Fibroblast of lung (primary cell): ENCODE measurements at regions not wholly inside any gene's neighbourhood (a gene's known extent, or its start where the extent isn't known, plus 50 kb on each side); places are given as distances from the start of the nearest gene placed in this dataset.

Experiments used
- DNase-seq, 2 donors: peaks; one replicate each; pipeline versions ENCODE4 v3.0.0 to v3.0.0-alpha.2; 2010; ENCODE audit warnings: low read depth in 2 of 2
- H2AFZ ChIP-seq: 2 replicates; pipeline ENCODE4 v1.5.1; 2012; ENCODE audit warnings: low read length, control low read depth, inconsistent platforms
- H3K27ac ChIP-seq: 2 replicates; pipeline ENCODE4 v1.5.1; 2011; ENCODE audit warnings: low read length, control low read depth; ENCODE audit not compliant: insufficient read depth
- H3K27me3 ChIP-seq: 2 replicates; pipeline ENCODE4 v1.5.1; 2011; ENCODE audit warnings: mild to moderate bottlenecking, low read length; ENCODE audit not compliant: control insufficient read depth, insufficient read depth
- H3K36me3 ChIP-seq: 2 replicates; pipeline ENCODE4 v1.5.1; 2011; ENCODE audit warnings: low read length; ENCODE audit not compliant: control insufficient read depth, insufficient read depth
- H3K4me1 ChIP-seq: 2 replicates; pipeline ENCODE4 v1.5.1; 2011; ENCODE audit warnings: low read length; ENCODE audit not compliant: control insufficient read depth, insufficient read depth; ENCODE audit errors: extremely low read depth
- H3K4me2 ChIP-seq: 2 replicates; pipeline ENCODE4 v1.5.1; 2011; ENCODE audit warnings: low read length, control low read depth; ENCODE audit not compliant: insufficient read depth; ENCODE audit errors: extremely low read depth
- H3K4me3 ChIP-seq, 4 experiments: fragments of 200-600 bp in 1 of 4; sonication (generic) in 1 of 4; replicated peaks in 1 of 4; 2 replicates each; pipeline ENCODE4 v1.5.1; 2011 to 2016; ENCODE audit warnings: low read length in 4 of 4, low read depth in 3 of 4, mild to moderate bottlenecking in 3 of 4, control low read depth in 2 of 4, inconsistent platforms in 1 of 4, mixed read lengths in 1 of 4; ENCODE audit not compliant: insufficient read depth in 1 of 4; ENCODE audit errors: control extremely low read depth in 1 of 4
- H3K79me2 ChIP-seq: 2 replicates; pipeline ENCODE4 v1.5.1; 2012; ENCODE audit warnings: mild to moderate bottlenecking, low read length, inconsistent platforms; ENCODE audit not compliant: control insufficient read depth, insufficient read depth
- H3K9ac ChIP-seq: 2 replicates; pipeline ENCODE4 v1.5.1; 2011; ENCODE audit warnings: mild to moderate bottlenecking, low read length, control low read depth; ENCODE audit not compliant: insufficient read depth
- H3K9me3 ChIP-seq: 2 replicates; pipeline ENCODE4 v1.5.1; 2012; ENCODE audit warnings: low read depth, low read length; ENCODE audit not compliant: control insufficient read depth, insufficient read depth
- H4K20me1 ChIP-seq: 2 replicates; pipeline ENCODE4 v1.5.1; 2011; ENCODE audit warnings: low read length; ENCODE audit not compliant: control insufficient read depth, insufficient read depth; ENCODE audit errors: extremely low read depth
- EZH2 ChIP-seq: IDR thresholded peaks from 2 replicates; pipeline ENCODE4 v1.5.1; 2012; ENCODE audit warnings: low read length, control low read depth, mild to moderate bottlenecking; ENCODE audit errors: missing control alignments
- TF ChIP-seq, protein P1 (sequence below), 2 donors: IDR thresholded peaks in 1 of 2; conservative IDR thresholded peaks in 1 of 2; 1 replicate in 1 of 2; 2 replicates in 1 of 2; pipeline ENCODE4 v1.5.1; 2011 to 2012; ENCODE audit warnings: low read length in 2 of 2, control low read depth in 1 of 2, inconsistent platforms in 1 of 2, low read depth in 1 of 2, mild to moderate bottlenecking in 1 of 2

GRCh38 chr2:49343638-49344037 is 189.3 kb upstream of the FSHR start:
- TF ChIP-seq, protein P1, sequence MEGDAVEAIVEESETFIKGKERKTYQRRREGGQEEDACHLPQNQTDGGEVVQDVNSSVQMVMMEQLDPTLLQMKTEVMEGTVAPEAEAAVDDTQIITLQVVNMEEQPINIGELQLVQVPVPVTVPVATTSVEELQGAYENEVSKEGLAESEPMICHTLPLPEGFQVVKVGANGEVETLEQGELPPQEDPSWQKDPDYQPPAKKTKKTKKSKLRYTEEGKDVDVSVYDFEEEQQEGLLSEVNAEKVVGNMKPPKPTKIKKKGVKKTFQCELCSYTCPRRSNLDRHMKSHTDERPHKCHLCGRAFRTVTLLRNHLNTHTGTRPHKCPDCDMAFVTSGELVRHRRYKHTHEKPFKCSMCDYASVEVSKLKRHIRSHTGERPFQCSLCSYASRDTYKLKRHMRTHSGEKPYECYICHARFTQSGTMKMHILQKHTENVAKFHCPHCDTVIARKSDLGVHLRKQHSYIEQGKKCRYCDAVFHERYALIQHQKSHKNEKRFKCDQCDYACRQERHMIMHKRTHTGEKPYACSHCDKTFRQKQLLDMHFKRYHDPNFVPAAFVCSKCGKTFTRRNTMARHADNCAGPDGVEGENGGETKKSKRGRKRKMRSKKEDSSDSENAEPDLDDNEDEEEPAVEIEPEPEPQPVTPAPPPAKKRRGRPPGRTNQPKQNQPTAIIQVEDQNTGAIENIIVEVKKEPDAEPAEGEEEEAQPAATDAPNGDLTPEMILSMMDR (conservative IDR thresholded peaks at IDR 0.05 in 1 of 2, IDR thresholded peaks at IDR 0.05 in 1 of 2; ENCODE audit: low read depth in 1 of 2, low read length in 2 of 2) = no peak
- TF ChIP-seq EZH2 = no peak
- no peaks in the 10 kb centered on the region for H3K79me2 ChIP-seq
- no peak overlapping the region for H2AFZ ChIP-seq
- H3K4me2 ChIP-seq = no peak overlapping the region
- H3K9ac ChIP-seq = no peak overlapping the region
- H3K4me1 ChIP-seq = no peaks in the 10 kb centered on the region
- DNase-seq = no peak
- no peak overlapping the region for H3K4me3 ChIP-seq
- no peaks in the 10 kb centered on the region for H3K27me3 ChIP-seq
- no peaks in the 10 kb centered on the region for H3K36me3 ChIP-seq
- H3K27ac ChIP-seq = no peak overlapping the region
- H3K9me3 ChIP-seq = no peaks in the 10 kb centered on the region
- H4K20me1 ChIP-seq = no peaks in the 10 kb centered on the region

- Histone ChIP-seq H3K9ac (no peak overlapping the region), H3K79me2 (no peaks in the 10 kb centered on the region), H3K27me3 (no peaks in the 10 kb centered on the region), H3K27ac (no peak overlapping the region), H3K4me2 (no peak overlapping the region), H3K9me3 (no peaks in the 10 kb centered on the region), H3K4me3 (no peak overlapping the region), H3K36me3 (no peaks in the 10 kb centered on the region), H3K4me1 (no peaks in the 10 kb centered on the region), H4K20me1 (no peaks in the 10 kb centered on the region), H2AFZ (no peak overlapping the region)
- TF ChIP-seq, protein P1 (conservative IDR thresholded peaks at IDR 0.05 in 1 of 2, IDR thresholded peaks at IDR 0.05 in 1 of 2; ENCODE audit: low read depth in 1 of 2, low read length in 2 of 2) = no peak
- TF ChIP-seq EZH2 = no peak
- DNase-seq = no peak
Observed at GRCh38 chr2:49342156-49342555, 187.8 kb upstream of the FSHR start.

DNA sequence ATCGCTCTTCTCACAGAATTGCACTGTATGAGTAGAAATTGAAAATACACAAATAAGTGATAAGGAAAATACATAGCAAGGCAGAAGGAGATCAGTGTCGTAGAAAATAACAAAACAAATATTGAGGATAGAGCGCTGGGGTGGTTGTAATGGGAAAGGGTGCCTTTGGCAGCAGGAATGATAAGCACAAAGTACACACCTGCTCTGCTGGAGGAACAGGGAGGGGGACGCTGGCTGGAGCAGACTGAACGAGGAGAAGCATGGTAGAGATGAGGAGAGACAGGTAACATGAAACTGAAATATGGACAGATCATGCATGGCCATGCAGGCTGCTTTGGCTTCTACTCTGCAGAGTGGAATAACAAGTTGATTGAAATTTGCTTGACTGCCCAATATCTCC is 181.2 kb upstream of the FSHR start:
- H4K20me1 ChIP-seq = no peaks in the 10 kb centered on the region
- H3K9me3 ChIP-seq = no peaks in the 10 kb centered on the region
- no peak overlapping the region for H3K4me2 ChIP-seq
- no peak for DNase-seq
- no peak overlapping the region for H2AFZ ChIP-seq
- H3K27me3 ChIP-seq = no peaks in the 10 kb centered on the region
- H3K79me2 ChIP-seq = no peaks in the 10 kb centered on the region
- TF ChIP-seq, protein P1 (conservative IDR thresholded peaks at IDR 0.05 in 1 of 2, IDR thresholded peaks at IDR 0.05 in 1 of 2; ENCODE audit: low read depth in 1 of 2, low read length in 2 of 2) = no peak
- no peak for TF ChIP-seq EZH2
- no peak overlapping the region for H3K4me3 ChIP-seq
- no peaks in the 10 kb centered on the region for H3K4me1 ChIP-seq
- no peak overlapping the region for H3K27ac ChIP-seq
- no peak overlapping the region for H3K9ac ChIP-seq
- no peaks in the 10 kb centered on the region for H3K36me3 ChIP-seq
